ENCODE measurements at regions not wholly inside any gene's neighbourhood (a gene's known extent, or its start where the extent isn't known, plus 50 kb on each side); places are given as distances from the start of the nearest gene placed in this dataset.
A peak's percentile ranks its signal among the peaks of the same experiment; 100 is the strongest.
"Not testable (repeated sequence)": the region's sequence is repeated elsewhere in the genome, so short reads cannot be mapped to it uniquely, and the experiment has no call there.

DNA sequence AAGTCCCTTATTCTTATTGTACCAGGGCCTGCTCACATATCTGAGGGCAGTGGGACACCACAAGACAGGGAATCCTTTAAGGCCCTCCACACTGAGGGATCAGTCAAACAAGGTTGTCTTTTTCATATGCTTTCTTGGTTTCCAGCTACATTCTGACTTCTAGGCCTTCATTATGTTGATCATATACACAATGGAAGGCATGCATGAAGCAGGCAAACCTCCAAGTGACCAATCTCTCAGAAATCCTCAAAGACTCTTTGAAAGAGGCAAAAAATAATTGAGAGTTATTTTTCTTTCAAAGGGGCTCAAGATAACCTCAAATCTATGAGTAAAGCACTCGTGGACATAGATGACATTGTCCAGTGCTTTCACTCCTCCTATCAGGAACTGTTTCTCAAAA, 1195.9 kb upstream of the ACO1 start:
- DNase-seq, result no peak

- DNase-seq, result no peak
These were observed 1173.4 kb upstream of the ACO1 start for GRCh38 chr9:31210978-31211570.

DNA sequence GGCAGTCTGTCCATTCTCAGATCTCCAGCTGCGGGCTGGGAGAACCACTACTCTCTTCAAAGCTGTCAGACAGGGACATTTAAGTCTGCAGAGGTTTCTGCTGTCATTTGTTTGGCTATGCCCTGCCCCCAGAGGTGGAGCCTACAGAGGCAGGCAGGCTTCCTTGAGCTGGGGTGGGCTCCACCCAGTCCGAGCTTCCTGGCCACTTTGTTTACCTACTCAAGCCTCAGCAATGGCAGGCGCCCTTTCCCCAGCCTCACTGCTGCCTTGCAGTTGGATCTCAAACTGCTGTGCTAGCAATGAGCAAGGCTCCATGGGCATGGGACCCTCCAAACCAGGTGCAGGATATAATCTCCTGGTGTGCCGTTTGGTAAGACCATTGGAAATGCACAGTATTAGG, 1154.5 kb upstream of the ACO1 start:
- DNase-seq, result not testable (repeated sequence)

DNA sequence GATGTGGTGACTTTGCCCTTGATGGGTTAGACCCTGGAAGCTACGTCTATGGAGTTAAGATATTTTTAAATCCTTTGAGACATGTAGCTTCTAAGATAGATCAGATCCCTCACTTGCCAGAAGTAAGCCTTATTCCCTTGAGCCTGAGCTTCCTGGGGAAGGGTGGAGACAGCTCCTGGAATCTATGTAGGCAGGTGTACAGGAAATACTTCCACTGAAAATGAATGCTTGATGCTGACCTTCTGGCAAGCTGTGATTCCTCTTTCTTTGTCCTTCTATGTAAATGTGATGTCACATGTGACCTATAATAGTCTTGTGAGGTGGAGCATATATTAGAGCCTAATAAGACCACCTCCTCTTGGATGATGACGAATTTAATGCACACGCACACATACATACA, 1152.0 kb upstream of the ACO1 start:
- no peak for DNase-seq

GRCh38 chr9:31236344-31236743, 1148.1 kb upstream of the ACO1 start:
- DNase-seq, result no peak

- DNase-seq, result no peak
These were observed 1141.1 kb upstream of the ACO1 start for GRCh38 chr9:31243386-31243785.

DNA sequence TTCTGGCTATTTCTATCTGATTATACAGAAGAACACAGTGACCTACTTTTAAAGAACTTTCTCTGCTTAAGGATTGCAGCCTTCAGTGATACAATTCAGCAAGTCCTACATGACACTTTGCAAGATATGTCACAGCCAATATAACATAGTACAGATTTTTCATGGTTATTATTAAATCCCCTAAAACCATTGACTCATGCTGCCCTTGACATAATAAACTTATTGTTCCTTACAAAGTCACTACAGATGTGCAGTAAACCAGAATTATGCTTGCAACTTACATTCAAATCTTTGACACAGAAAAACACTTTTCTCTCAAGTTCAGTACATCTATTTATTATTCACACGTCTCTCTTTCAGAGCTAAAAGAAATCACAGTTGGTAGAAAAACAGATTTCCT, 1136.3 kb upstream of the ACO1 start:
- no peak for DNase-seq

DNA sequence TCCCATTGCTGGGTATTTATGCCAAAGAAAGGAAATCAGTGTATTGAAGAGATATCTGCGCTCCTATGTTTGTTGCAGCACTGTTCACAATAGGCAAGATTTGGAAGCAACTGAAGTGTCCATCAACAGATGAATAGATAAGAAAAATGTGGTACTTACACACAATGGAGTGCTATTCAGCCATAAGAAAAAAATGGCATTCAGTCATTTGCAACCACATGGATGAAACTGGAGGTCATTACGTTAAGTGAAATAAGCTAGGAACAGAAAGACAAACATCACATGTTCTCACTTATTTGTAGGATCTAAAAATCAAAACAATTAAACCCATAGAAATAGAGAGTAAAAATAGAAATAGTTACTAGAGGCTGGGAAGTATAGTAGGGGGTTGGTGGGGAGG, 1133.1 kb upstream of the ACO1 start:
- no peak for DNase-seq

- no peak for DNase-seq
These were observed 1130.4 kb upstream of the ACO1 start for GRCh38 chr9:31253800-31254762.

GRCh38 chr9:31255211-31255610, 1129.2 kb upstream of the ACO1 start:
- DNase-seq, result peak; percentile 22 to 76

- peak; percentile 78 to 96 for DNase-seq
These were observed 1124.6 kb upstream of the ACO1 start for GRCh38 chr9:31259824-31260223.

GRCh38 chr9:31272456-31273295, 1111.8 kb upstream of the ACO1 start:
- DNase-seq, result no peak

GRCh38 chr9:31275419-31275818, 1109.0 kb upstream of the ACO1 start:
- no peak for DNase-seq

GRCh38 chr9:31290731-31291130, 1093.7 kb upstream of the ACO1 start:
- DNase-seq, result no peak

DNA sequence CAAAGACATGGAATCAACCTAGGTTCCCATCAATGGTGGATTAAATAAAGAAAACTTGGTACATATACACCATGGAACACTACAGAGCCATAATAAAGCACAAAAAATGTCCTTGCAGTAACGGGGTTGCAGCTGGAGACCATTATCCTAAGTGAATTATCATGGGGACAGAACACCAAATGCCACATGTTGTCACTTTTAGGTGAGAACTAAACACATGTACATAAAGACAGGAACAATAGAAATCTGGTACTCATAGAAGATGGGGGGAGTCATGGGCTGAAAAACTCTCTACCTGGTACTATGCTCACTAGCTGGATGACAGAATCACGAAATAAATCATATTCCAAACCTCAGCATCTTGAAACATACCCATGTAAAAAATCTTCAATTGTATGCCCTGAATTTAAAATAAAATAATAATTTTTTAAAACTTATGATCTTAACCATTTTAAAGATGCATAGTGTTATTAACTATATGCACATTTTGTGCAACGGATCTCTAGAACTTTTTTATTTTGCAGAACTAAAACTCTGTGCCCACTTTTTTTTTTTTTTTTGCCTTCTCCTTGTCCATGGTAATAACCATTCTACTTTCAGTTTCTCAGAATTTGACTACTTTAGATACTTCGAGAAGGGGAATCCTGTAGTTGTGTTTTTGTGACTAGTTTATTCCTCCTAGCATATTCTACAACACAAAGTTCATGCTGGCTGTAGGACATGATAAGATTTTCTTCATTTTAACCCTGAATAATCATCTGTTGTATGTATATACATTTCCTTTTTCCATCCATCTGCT, 1081.6 kb upstream of the ACO1 start:
- DNase-seq, result no peak

DNA sequence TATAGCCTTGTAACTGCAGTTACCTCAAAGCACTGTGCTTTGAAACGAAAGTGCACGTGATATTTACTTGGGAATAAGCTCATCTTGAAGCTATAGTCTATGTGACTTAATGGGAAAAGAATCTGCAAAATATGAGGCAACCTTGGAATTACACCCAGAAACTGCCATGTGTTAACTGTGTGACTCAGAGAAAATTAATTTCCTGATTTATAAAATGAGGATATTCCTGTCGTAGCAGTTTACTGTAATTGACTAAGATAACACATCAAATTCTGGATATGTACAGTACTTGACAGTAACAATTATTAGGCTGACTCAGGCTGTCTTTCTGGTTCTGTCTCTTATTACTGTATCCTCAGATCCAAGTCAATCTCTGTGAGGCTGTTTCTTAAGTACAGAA, 1079.9 kb upstream of the ACO1 start:
- DNase-seq, result peak in 1 of 2 experiments; percentile 35

- DNase-seq, result no peak
These were observed 1070.2 kb upstream of the ACO1 start for GRCh38 chr9:31314241-31314640.

- DNase-seq, result no peak
These were observed 1063.9 kb upstream of the ACO1 start for GRCh38 chr9:31320494-31320893.

GRCh38 chr9:31321256-31321655, 1063.2 kb upstream of the ACO1 start:
- no peak for DNase-seq

DNA sequence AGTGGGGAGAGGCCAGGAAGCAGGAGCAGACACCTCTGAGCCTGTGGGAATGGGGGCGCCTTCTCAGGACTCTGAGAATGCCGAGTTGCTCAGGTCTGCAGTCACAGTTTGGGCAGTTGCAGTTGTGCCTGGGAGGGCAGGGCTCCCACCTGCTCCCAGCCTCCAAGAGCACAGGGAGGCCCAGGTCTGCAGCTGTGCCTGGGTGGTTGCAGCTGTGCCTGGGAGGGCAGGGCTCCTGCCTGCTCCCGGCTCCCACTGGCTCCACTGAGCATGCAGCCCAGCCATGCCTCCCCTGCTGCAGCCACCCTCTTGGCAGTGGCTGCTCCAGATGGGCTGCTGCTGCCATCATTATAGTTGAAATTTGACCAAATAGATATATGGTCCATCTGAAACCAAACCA, 1062.8 kb upstream of the ACO1 start:
- no peak for DNase-seq

- no peak for DNase-seq
These were observed 1060.6 kb upstream of the ACO1 start for GRCh38 chr9:31323726-31324444.

GRCh38 chr9:31325778-31326177, 1058.7 kb upstream of the ACO1 start:
- DNase-seq, result no peak

All from NCI-H2081 (cell line).